ENCODE measurements at regions not wholly inside any gene's neighbourhood (a gene's known extent, or its start where the extent isn't known, plus 50 kb on each side); places are given as distances from the start of the nearest gene placed in this dataset.
A peak's percentile ranks its signal among the peaks of the same experiment; 100 is the strongest.

GRCh38 chr3:177354466-177354865, 157.2 kb upstream of the TBL1XR1 start:
- no peaks in the 10 kb centered on the region for H3K27me3 Mint-ChIP-seq (ENCODE audit: unreplicated experiment)
- H3K4me3 Mint-ChIP-seq (ENCODE audit: unreplicated experiment) = no peak overlapping the region
- peaks cover 48% of the 10 kb centered on the region for H3K4me1 Mint-ChIP-seq (ENCODE audit: unreplicated experiment)
- H3K27ac Mint-ChIP-seq (ENCODE audit: unreplicated experiment) = no peak overlapping the region
- H3K9me3 Mint-ChIP-seq (ENCODE audit: unreplicated experiment) = no peaks in the 10 kb centered on the region
- no peaks in the 10 kb centered on the region for H3K36me3 Mint-ChIP-seq (ENCODE audit: unreplicated experiment)
- TF ChIP-seq CTCF (IDR thresholded peaks at IDR 0.05) = no peak
- no peak for DNase-seq (ENCODE audit: extremely low spot score, unreplicated experiment)

- H3K27ac Mint-ChIP-seq (ENCODE audit: unreplicated experiment) = peak overlapping the region; percentile 35
- peaks cover 52% of the 10 kb centered on the region for H3K4me1 Mint-ChIP-seq (ENCODE audit: unreplicated experiment)
- H3K36me3 Mint-ChIP-seq (ENCODE audit: unreplicated experiment) = no peaks in the 10 kb centered on the region
- no peaks in the 10 kb centered on the region for H3K9me3 Mint-ChIP-seq (ENCODE audit: unreplicated experiment)
- no peak overlapping the region for H3K4me3 Mint-ChIP-seq (ENCODE audit: unreplicated experiment)
- no peak for TF ChIP-seq CTCF (IDR thresholded peaks at IDR 0.05)
- DNase-seq (ENCODE audit: extremely low spot score, unreplicated experiment) = no peak
- H3K27me3 Mint-ChIP-seq (ENCODE audit: unreplicated experiment) = no peaks in the 10 kb centered on the region
Measured at GRCh38 chr3:177356113-177356512, 158.8 kb upstream of the TBL1XR1 start.

GRCh38 chr3:177356952-177357351, 159.7 kb upstream of the TBL1XR1 start:
- H3K27me3 Mint-ChIP-seq (ENCODE audit: unreplicated experiment) = no peaks in the 10 kb centered on the region

GRCh38 chr3:177357352-177358090, 160.2 kb upstream of the TBL1XR1 start:
- H3K9me3 Mint-ChIP-seq (ENCODE audit: unreplicated experiment) = no peaks in the 10 kb centered on the region
- peak overlapping the region; percentile 38 for H3K4me3 Mint-ChIP-seq (ENCODE audit: unreplicated experiment)
- no peak for DNase-seq (ENCODE audit: extremely low spot score, unreplicated experiment)
- H3K36me3 Mint-ChIP-seq (ENCODE audit: unreplicated experiment) = no peaks in the 10 kb centered on the region
- TF ChIP-seq CTCF (IDR thresholded peaks at IDR 0.05) = no peak
- H3K27ac Mint-ChIP-seq (ENCODE audit: unreplicated experiment) = peak overlapping the region; percentile 94
- H3K27me3 Mint-ChIP-seq (ENCODE audit: unreplicated experiment) = no peaks in the 10 kb centered on the region
- H3K4me1 Mint-ChIP-seq (ENCODE audit: unreplicated experiment) = peaks cover 62% of the 10 kb centered on the region

More at GRCh38 chr3:177356952-177357351, 159.7 kb upstream of the TBL1XR1 start:
- Mint-ChIP-seq H3K36me3 (ENCODE audit: unreplicated experiment) (no peaks in the 10 kb centered on the region), H3K27ac (ENCODE audit: unreplicated experiment) (peak overlapping the region; percentile 94), H3K4me1 (ENCODE audit: unreplicated experiment) (peaks cover 58% of the 10 kb centered on the region), H3K9me3 (ENCODE audit: unreplicated experiment) (no peaks in the 10 kb centered on the region), H3K4me3 (ENCODE audit: unreplicated experiment) (no peak overlapping the region)
- no peak for TF ChIP-seq CTCF (IDR thresholded peaks at IDR 0.05)
- DNase-seq (ENCODE audit: extremely low spot score, unreplicated experiment) = no peak

- TF ChIP-seq CTCF (IDR thresholded peaks at IDR 0.05) = no peak
- H3K27ac Mint-ChIP-seq (ENCODE audit: unreplicated experiment) = peak overlapping the region; percentile 94
- no peak for DNase-seq (ENCODE audit: extremely low spot score, unreplicated experiment)
- H3K4me3 Mint-ChIP-seq (ENCODE audit: unreplicated experiment) = peak overlapping the region; percentile 38
- no peaks in the 10 kb centered on the region for H3K36me3 Mint-ChIP-seq (ENCODE audit: unreplicated experiment)
- peaks cover 69% of the 10 kb centered on the region for H3K4me1 Mint-ChIP-seq (ENCODE audit: unreplicated experiment)
- H3K27me3 Mint-ChIP-seq (ENCODE audit: unreplicated experiment) = no peaks in the 10 kb centered on the region
- H3K9me3 Mint-ChIP-seq (ENCODE audit: unreplicated experiment) = no peaks in the 10 kb centered on the region
Measured at GRCh38 chr3:177358091-177358976, 161.1 kb upstream of the TBL1XR1 start.
